ENCODE measurements at regions not wholly inside any gene's neighbourhood (a gene's known extent, or its start where the extent isn't known, plus 50 kb on each side); places are given as distances from the start of the nearest gene placed in this dataset.

DNA sequence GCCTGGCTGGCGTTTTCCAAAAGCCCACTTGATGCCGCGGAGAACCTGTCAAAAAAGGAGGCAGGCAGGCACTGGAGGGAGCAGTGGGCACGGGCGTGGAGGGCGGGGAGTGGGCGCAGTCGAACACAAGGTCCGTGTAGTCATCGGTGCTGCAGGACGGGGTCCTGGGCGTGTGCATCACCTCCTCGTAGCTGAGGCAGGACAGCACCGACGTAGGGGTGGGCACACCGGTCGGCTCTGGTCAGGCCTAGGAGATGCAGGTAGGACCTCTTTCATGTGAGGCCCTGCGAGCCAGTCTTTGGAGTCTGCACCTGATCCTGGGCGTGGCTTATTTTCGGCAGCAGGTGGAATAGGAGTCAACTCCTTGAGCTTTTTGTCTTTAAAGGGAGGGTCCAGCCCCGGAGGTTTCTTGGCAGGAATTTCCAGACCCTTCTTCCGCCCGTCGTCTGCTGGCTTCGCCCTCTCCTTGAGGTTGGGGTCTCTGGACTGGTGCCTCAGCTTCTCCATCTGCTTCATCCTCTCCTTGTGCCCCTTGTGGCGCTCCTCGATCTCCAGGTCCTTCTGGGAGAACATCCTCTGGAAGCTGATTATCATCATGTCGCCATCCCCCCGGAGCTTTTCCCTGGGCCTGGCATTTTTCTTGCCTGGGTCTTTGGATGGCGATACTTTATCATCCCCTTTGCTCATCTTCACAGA is 892.5 kb upstream of the LRRTM1 start:
- DNase-seq (ENCODE audit: low read depth): no peak
- no peak overlapping the region for H3K4me3 ChIP-seq (ENCODE audit: control insufficient read depth, low read depth, low read length)
- TF ChIP-seq, protein P1, sequence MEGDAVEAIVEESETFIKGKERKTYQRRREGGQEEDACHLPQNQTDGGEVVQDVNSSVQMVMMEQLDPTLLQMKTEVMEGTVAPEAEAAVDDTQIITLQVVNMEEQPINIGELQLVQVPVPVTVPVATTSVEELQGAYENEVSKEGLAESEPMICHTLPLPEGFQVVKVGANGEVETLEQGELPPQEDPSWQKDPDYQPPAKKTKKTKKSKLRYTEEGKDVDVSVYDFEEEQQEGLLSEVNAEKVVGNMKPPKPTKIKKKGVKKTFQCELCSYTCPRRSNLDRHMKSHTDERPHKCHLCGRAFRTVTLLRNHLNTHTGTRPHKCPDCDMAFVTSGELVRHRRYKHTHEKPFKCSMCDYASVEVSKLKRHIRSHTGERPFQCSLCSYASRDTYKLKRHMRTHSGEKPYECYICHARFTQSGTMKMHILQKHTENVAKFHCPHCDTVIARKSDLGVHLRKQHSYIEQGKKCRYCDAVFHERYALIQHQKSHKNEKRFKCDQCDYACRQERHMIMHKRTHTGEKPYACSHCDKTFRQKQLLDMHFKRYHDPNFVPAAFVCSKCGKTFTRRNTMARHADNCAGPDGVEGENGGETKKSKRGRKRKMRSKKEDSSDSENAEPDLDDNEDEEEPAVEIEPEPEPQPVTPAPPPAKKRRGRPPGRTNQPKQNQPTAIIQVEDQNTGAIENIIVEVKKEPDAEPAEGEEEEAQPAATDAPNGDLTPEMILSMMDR (IDR thresholded peaks at IDR 0.05; ENCODE audit: control insufficient read depth, insufficient read depth, low read depth, low read length, missing control alignments): no peak

DNA sequence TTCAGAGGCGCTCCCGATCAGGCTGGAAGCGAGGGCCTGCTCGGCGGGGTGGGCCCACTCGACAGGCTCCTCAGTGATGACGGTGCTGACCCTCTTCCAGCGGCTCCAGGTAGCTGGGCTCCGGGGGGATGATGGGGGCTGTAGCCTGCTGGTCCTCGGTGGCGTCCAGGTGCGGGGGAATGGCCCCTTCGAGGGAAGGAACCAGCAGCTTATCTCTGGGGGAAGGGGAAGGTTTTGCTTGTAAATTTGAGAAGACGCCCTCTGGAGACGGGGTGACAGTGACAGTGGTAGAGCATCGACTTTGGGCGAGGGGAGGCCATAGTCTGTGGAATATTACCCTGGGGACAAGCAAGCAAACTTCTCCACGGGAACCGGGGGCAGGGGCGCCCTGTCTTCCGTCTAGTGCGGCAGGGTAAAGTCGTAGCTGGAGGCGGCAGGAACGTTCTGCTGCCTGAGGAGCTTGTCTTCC is 891.9 kb upstream of the LRRTM1 start:
- TF ChIP-seq, protein P1 (IDR thresholded peaks at IDR 0.05; ENCODE audit: control insufficient read depth, insufficient read depth, low read depth, low read length, missing control alignments): no peak
- H3K4me3 ChIP-seq (ENCODE audit: control insufficient read depth, low read depth, low read length): no peak overlapping the region
- DNase-seq (ENCODE audit: low read depth): no peak

DNA sequence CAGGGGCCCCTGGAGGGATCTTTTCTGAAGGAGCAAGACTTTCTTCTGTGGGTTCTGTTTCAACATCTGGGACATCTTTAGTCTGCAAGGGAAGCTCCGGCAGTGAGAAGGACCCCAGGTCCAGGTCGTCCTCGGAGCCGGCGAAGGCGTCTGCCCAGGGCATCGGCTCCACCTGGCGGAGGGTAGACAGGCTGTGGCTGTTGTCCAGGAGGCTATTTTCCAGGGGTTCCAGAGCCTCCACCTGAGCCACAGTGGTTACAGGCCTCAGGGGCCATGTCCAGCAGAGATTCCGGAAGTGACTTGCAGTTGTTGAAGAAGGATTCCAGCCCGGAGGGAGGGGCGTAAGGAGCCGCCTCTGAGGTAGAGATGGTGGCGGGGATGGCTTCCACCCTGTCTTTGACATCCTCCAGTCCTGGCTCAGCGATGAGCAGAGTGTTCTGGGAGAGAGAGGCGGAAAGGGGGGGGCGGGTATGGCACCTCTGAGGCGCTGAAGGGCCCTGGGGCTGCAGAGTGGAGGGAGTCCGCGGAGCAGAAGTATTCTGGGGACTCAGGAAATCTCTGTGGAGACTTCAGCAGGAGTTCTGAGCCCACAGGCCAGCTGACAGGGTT is 891.3 kb upstream of the LRRTM1 start:
- TF ChIP-seq, protein P1 (IDR thresholded peaks at IDR 0.05; ENCODE audit: control insufficient read depth, insufficient read depth, low read depth, low read length, missing control alignments): no peak
- no peak overlapping the region for H3K4me3 ChIP-seq (ENCODE audit: control insufficient read depth, low read depth, low read length)
- DNase-seq (ENCODE audit: low read depth): no peak

DNA sequence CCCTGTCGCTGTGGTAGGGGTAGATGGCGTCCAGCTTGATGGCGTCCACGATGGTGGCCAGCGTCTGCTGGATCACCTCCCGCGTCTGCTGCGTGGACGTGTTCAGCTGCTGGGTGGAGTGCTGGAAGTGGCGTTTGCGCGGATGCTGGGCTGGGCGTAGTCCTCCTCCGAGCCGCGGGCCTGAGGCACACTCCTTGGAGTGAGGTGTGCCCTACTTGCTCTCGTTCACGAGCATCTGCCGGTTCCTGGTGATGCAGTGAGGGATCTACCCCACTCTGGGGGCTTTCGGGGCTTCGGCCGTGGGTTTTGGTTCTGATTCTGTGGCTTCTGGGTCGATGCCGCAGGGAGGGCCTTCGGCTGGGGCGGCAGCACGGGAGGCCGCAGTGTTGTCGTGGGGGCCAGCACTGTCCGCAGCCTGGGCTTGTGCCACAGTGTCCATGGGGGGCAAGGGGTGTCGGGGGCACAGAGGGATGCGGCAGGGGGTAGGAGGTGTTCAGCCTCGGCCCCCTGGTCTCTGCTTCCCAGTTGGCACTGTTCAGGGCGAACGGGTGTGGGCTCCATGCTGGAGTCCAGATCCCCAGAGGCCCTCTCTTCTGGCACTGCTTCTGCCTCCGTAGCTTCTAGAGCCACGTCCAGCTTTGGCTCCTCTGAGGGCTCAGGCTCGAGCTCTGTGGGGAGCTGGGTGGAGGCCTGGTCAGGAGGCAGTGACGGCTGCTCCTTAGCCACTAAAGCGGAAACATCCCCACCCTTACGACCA is 890.6 kb upstream of the LRRTM1 start:
- DNase-seq (ENCODE audit: low read depth): no peak
- H3K4me3 ChIP-seq (ENCODE audit: control insufficient read depth, low read depth, low read length): no peak overlapping the region

DNA sequence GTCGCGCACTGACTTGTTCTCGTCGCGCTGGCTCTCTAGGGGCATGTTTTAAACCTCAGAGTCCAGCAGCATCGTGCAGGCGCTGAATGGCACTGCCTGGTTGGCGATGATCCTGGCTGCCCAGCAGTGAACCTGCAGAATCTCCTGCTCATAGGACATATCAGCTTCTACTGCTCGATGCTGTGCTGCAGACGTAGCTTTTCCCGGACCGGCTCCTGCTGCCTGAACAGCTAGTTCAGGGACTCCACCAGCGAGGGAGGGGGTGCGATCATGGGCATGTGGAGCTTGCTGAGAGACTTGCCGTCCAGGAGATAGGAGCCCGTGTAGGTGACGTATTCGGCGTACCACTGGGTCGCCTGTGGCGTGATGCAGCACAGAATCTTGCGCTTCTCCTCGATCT is 890.0 kb upstream of the LRRTM1 start:
- no peak overlapping the region for H3K4me3 ChIP-seq (ENCODE audit: control insufficient read depth, low read depth, low read length)
- no peak for DNase-seq (ENCODE audit: low read depth)
- TF ChIP-seq, protein P1 (IDR thresholded peaks at IDR 0.05; ENCODE audit: control insufficient read depth, insufficient read depth, low read depth, low read length, missing control alignments): no peak

More for the DNA sequence above, 890.6 kb upstream of the LRRTM1 start:
- TF ChIP-seq, protein P1 (IDR thresholded peaks at IDR 0.05; ENCODE audit: control insufficient read depth, insufficient read depth, low read depth, low read length, missing control alignments): no peak

DNA sequence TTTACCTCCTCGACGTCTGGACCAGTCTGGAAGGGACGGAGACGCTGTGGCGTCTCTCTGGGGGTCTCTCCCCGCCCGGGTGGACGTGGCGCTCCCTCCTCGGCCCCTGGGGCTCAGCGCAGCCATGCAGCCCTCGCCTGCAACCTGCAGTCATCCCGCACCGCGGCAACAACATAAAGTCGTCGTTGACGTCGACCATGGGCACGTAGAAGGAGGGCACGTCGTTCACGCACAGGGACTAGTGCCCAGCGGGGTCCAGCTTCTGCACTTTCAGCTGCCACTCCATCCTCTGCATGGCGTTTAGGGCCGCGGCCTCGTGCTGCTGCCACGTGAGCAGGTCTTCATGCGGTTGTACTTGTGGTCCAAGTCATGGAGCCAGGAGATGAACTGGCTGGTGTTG is 889.6 kb upstream of the LRRTM1 start:
- H3K4me3 ChIP-seq (ENCODE audit: control insufficient read depth, low read depth, low read length): no peak overlapping the region
- no peak for DNase-seq (ENCODE audit: low read depth)
- TF ChIP-seq, protein P1 (IDR thresholded peaks at IDR 0.05; ENCODE audit: control insufficient read depth, insufficient read depth, low read depth, low read length, missing control alignments): no peak
